A549 (cell line): ENCODE measurements at regions not wholly inside any gene's neighbourhood (a gene's known extent, or its start where the extent isn't known, plus 50 kb on each side); places are given as distances from the start of the nearest gene placed in this dataset.

Experiments
- CHD2 ChIP-seq: fragments of 150-350 bp; IDR thresholded peaks from 2 replicates; pipeline ENCODE4 v1.6.1; 2014; ENCODE audit warnings: low read length; ENCODE audit not compliant: partially characterized antibody
- CTCF ChIP-seq: fragments of >200 bp; sonication (Bioruptor Twin); formaldehyde crosslinking; IDR thresholded peaks from 3 replicates; pipeline ENCODE4 v1.5.1; 2016
- E2F6 ChIP-seq: IDR thresholded peaks from 2 replicates; pipeline ENCODE4 v1.6.1; 2012; ENCODE audit warnings: low read depth, borderline replicate concordance
- GATA3 ChIP-seq: IDR thresholded peaks from 2 replicates; pipeline ENCODE4 v1.6.1; 2012; ENCODE audit warnings: borderline replicate concordance
- POLR2A ChIP-seq: IDR thresholded peaks from 2 replicates; pipeline ENCODE4 v1.6.1; 2012; ENCODE audit warnings: mild to moderate bottlenecking, low read length
- RAD21 ChIP-seq, 2 experiments: fragments of >200 bp in 1 of 2; sonication (Bioruptor Twin) in 1 of 2; formaldehyde crosslinking in 1 of 2; IDR thresholded peaks in 1 of 2; conservative IDR thresholded peaks in 1 of 2; 2 replicates in 1 of 2; 3 replicates in 1 of 2; pipeline ENCODE4 v1.6.1; 2012 to 2018; ENCODE audit warnings: inconsistent platforms in 1 of 2
- RFX5 ChIP-seq: fragments of 450-650 bp; IDR thresholded peaks from 2 replicates; pipeline ENCODE4 v1.7.1; 2014; ENCODE audit warnings: antibody characterized with exemption, mild to moderate bottlenecking, moderate library complexity
- SMC3 ChIP-seq: fragments of >200 bp; sonication (Bioruptor Twin); formaldehyde crosslinking; IDR thresholded peaks from 3 replicates; pipeline ENCODE4 v1.6.1; 2018; ENCODE audit warnings: inconsistent platforms

- TF ChIP-seq GATA3: no peak
- no peak for TF ChIP-seq CTCF
- TF ChIP-seq RAD21 (conservative IDR thresholded peaks at IDR 0.05 in 1 of 2, IDR thresholded peaks at IDR 0.05 in 1 of 2): no peak
- TF ChIP-seq SMC3: no peak
- no peak for TF ChIP-seq RFX5
- no peak for TF ChIP-seq E2F6
- TF ChIP-seq POLR2A: no peak
- no peak for TF ChIP-seq CHD2
These were observed 1185.2 kb upstream of the CELF4 start for GRCh38 chr18:38750751-38751150.
